WTC11 (cell line): ENCODE measurements at regions not wholly inside any gene's neighbourhood (a gene's known extent, or its start where the extent isn't known, plus 50 kb on each side); places are given as distances from the start of the nearest gene placed in this dataset.

Experiments used
- ATAC-seq: fragments of 200-7000 bp; cut with Tn5 transposase; 2 replicates; pipeline ENCODE4 v1.10.0; 2021; ENCODE audit warnings: mild to moderate bottlenecking, moderate library complexity
- CTCF ChIA-PET: fragments of 300-600 bp; sonication (Branson Sonifier 250); formaldehyde crosslinking; loops from one replicate; lab custom pipeline; 2021; ENCODE audit warnings: antibody characterized with exemption; lab: Charles Lee
- POLR2A ChIA-PET: fragments of 350-600 bp; sonication (Branson Sonifier 250); formaldehyde crosslinking; loops from one replicate; lab custom pipeline; 2021; ENCODE audit warnings: antibody characterized with exemption; lab: Charles Lee
- DNase-seq: peaks from one replicate; pipeline ENCODE4 v3.0.0; 2021; ENCODE audit warnings: low spot score
- H3K27ac Mint-ChIP-seq: 2 replicates; pipeline ENCODE4 v1.8.0; 2021; ENCODE audit warnings: mixed read lengths
- H3K27me3 Mint-ChIP-seq: 2 replicates; pipeline ENCODE4 v1.8.0; 2021; ENCODE audit warnings: low read depth, mild to moderate bottlenecking, moderate library complexity, mixed read lengths
- H3K36me3 Mint-ChIP-seq: 2 replicates; pipeline ENCODE4 v1.8.0; 2021; ENCODE audit warnings: mixed read lengths
- H3K4me1 Mint-ChIP-seq: 2 replicates; pipeline ENCODE4 v1.8.0; 2022; ENCODE audit warnings: mixed read lengths
- H3K4me3 Mint-ChIP-seq: 2 replicates; pipeline ENCODE4 v1.8.0; 2021; ENCODE audit warnings: mild to moderate bottlenecking, moderate library complexity, mixed read lengths
- H3K9me3 Mint-ChIP-seq: 2 replicates; pipeline ENCODE4 v1.8.0; 2021; ENCODE audit warnings: mixed read lengths
- AR ChIP-seq: fragments of 250-450 bp; sonication (Bioruptor Pico); IDR thresholded peaks from 2 replicates; pipeline ENCODE4 v1.9.0; 2021; ENCODE audit warnings: mild to moderate bottlenecking
- CBFB ChIP-seq: sonication (generic); formaldehyde crosslinking; IDR thresholded peaks from 2 replicates; pipeline ENCODE4 v1.8.1; 2022; ENCODE audit warnings: mild to moderate bottlenecking, low read depth, missing genetic modification reagents
- CREB1 ChIP-seq: sonication (generic); formaldehyde crosslinking; IDR thresholded peaks from 2 replicates; pipeline ENCODE4 v1.8.0; 2023; ENCODE audit warnings: mild to moderate bottlenecking, missing genetic modification reagents
- FOXK1 ChIP-seq: sonication (generic); formaldehyde crosslinking; IDR thresholded peaks from 2 replicates; pipeline ENCODE4 v1.8.0; 2022; ENCODE audit warnings: mild to moderate bottlenecking, moderate library complexity, missing genetic modification reagents
- FOXP1 ChIP-seq: sonication (generic); formaldehyde crosslinking; IDR thresholded peaks from 2 replicates; pipeline ENCODE4 v1.8.0; 2022; ENCODE audit warnings: missing genetic modification reagents, mild to moderate bottlenecking, moderate library complexity, borderline replicate concordance
- FOXP4 ChIP-seq: sonication (generic); formaldehyde crosslinking; IDR thresholded peaks from 2 replicates; pipeline ENCODE4 v1.8.0; 2022; ENCODE audit warnings: mild to moderate bottlenecking, missing genetic modification reagents
- NFYB ChIP-seq: sonication (generic); formaldehyde crosslinking; conservative IDR thresholded peaks from 2 replicates; pipeline ENCODE4 v1.8.0; 2022; ENCODE audit warnings: low read depth, missing genetic modification reagents
- PREB ChIP-seq: sonication (generic); formaldehyde crosslinking; IDR thresholded peaks from 2 replicates; pipeline ENCODE4 v1.8.1; 2022; ENCODE audit warnings: mild to moderate bottlenecking, missing genetic modification reagents, moderate library complexity, borderline replicate concordance
- PRRX2 ChIP-seq: fragments of 250-450 bp; sonication (Bioruptor Pico); IDR thresholded peaks from 2 replicates; pipeline ENCODE4 v1.8.0; 2021; ENCODE audit warnings: mild to moderate bottlenecking
- SOX15 ChIP-seq: fragments of 250-450 bp; sonication (Bioruptor Pico); IDR thresholded peaks from 2 replicates; pipeline ENCODE4 v1.9.0; 2021; ENCODE audit warnings: mild to moderate bottlenecking
- STAT6 ChIP-seq: sonication (generic); formaldehyde crosslinking; conservative IDR thresholded peaks from 2 replicates; pipeline ENCODE4 v1.8.1; 2023; ENCODE audit warnings: mild to moderate bottlenecking, low read depth, missing genetic modification reagents, moderate library complexity
- ZMAT4 ChIP-seq: fragments of 250-450 bp; sonication (Bioruptor Pico); IDR thresholded peaks from 2 replicates; pipeline ENCODE4 v1.9.0; 2021; ENCODE audit warnings: mild to moderate bottlenecking
- ZNF219 ChIP-seq: sonication (generic); formaldehyde crosslinking; IDR thresholded peaks from 2 replicates; pipeline ENCODE4 v1.8.0; 2023; ENCODE audit warnings: missing genetic modification reagents, mild to moderate bottlenecking, borderline replicate concordance
- ZNF232 ChIP-seq: sonication (generic); formaldehyde crosslinking; IDR thresholded peaks from 2 replicates; pipeline ENCODE4 v1.8.0; 2022; ENCODE audit warnings: mild to moderate bottlenecking, missing genetic modification reagents
- ZNF263 ChIP-seq: sonication (generic); formaldehyde crosslinking; IDR thresholded peaks from 2 replicates; pipeline ENCODE4 v1.8.1; 2022; ENCODE audit warnings: low read depth, mild to moderate bottlenecking, moderate library complexity, missing genetic modification reagents
- ZNF396 ChIP-seq: fragments of 250-450 bp; sonication (Bioruptor Pico); IDR thresholded peaks from 2 replicates; pipeline ENCODE4 v1.8.0; 2021; ENCODE audit warnings: mild to moderate bottlenecking, moderate library complexity, borderline replicate concordance
- ZNF416 ChIP-seq: fragments of 250-450 bp; sonication (Bioruptor Pico); IDR thresholded peaks from 2 replicates; pipeline ENCODE4 v1.9.0; 2021; ENCODE audit warnings: mild to moderate bottlenecking, inconsistent platforms
- ZNF532 ChIP-seq: fragments of 250-450 bp; sonication (Bioruptor Pico); IDR thresholded peaks from 2 replicates; pipeline ENCODE4 v1.9.0; 2021; ENCODE audit warnings: mild to moderate bottlenecking, borderline replicate concordance

GRCh38 chr13:50511877-50512341, 331.6 kb downstream of the DLEU7 start (continued):
- no peak for TF ChIP-seq FOXP1
- no peak for TF ChIP-seq CREB1 (CRISPR knock-in tag)
- no peak for TF ChIP-seq FOXP4 (CRISPR knock-in tag)

GRCh38 chr13:50512474-50513299, 330.8 kb downstream of the DLEU7 start:
- CTCF ChIA-PET: no interaction called here
- Mint-ChIP-seq H3K9me3 (peaks cover 14% of the 10 kb centered on the region), H3K27ac (no peak overlapping the region), H3K27me3 (no peaks in the 10 kb centered on the region; the same call in 1 of the 2 replicates), H3K4me3 (no peak overlapping the region), H3K4me1 (peaks cover 4% of the 10 kb centered on the region)
- DNase-seq (no peak), ATAC-seq (peak; percentile 26; the same call in 1 of the 2 replicates)
- TF ChIP-seq ZNF219 (CRISPR knock-in tag): no peak
- no peak for TF ChIP-seq ZNF532
- no peak for TF ChIP-seq CREB1 (CRISPR knock-in tag)
- TF ChIP-seq FOXP1: no peak
- TF ChIP-seq ZNF396 (CRISPR knock-in tag): no peak
- TF ChIP-seq PRRX2 (CRISPR knock-in tag): no peak
- TF ChIP-seq NFYB (CRISPR knock-in tag): no peak
- TF ChIP-seq, all 79 proteins: peak for 0
- H3K36me3 Mint-ChIP-seq: peaks cover 17% of the 10 kb centered on the region
- POLR2A ChIA-PET: no interaction called here

GRCh38 chr13:50513300-50513877, 330.1 kb downstream of the DLEU7 start:
- H3K4me1 Mint-ChIP-seq: peaks cover 11% of the 10 kb centered on the region
- ChIA-PET POLR2A (no interaction called here), CTCF (no interaction called here)
- DNase-seq (no peak), ATAC-seq (no peak)
- no peaks in the 10 kb centered on the region for H3K27me3 Mint-ChIP-seq
- peaks cover 10% of the 10 kb centered on the region for H3K36me3 Mint-ChIP-seq
- peaks cover 8% of the 10 kb centered on the region for H3K9me3 Mint-ChIP-seq
- H3K4me3 Mint-ChIP-seq: no peak overlapping the region
- no peak overlapping the region for H3K27ac Mint-ChIP-seq
- no peak for TF ChIP-seq ZNF416 (CRISPR knock-in tag)
- TF ChIP-seq ZNF232 (CRISPR knock-in tag): no peak
- TF ChIP-seq FOXK1 (CRISPR knock-in tag): no peak
- no peak for TF ChIP-seq STAT6 (CRISPR knock-in tag)
- no peak for TF ChIP-seq PREB (CRISPR knock-in tag)
- no peak for TF ChIP-seq NFYB (CRISPR knock-in tag)
- TF ChIP-seq SOX15 (CRISPR knock-in tag): no peak
- no peak for TF ChIP-seq CBFB (CRISPR knock-in tag)
- no peak for TF ChIP-seq AR (CRISPR knock-in tag)
- TF ChIP-seq ZMAT4 (CRISPR knock-in tag): no peak
- no peak for TF ChIP-seq ZNF263 (CRISPR knock-in tag)
